ENCODE measurements at regions not wholly inside any gene's neighbourhood (a gene's known extent, or its start where the extent isn't known, plus 50 kb on each side); places are given as distances from the start of the nearest gene placed in this dataset.
"Not testable (repeated sequence)": the region's sequence is repeated elsewhere in the genome, so short reads cannot be mapped to it uniquely, and the experiment has no call there.

DNA sequence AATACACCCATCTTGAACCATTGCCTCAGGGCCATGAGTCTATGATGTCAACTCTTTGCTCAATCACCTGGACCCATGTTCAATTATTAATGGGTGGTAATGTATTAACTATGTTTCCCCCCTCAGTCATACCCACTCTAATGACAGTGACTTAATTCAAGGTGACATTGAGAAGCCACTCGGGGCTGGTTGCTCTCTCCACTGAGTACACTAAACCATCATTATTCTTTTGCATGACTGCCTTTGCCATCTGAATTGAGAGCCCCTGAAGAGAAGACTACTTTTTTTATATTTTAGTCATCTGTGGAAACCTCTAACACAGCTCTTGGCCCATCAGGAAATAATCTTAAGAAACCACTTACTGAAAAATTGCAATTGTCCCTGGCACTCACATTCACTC lies 139.2 kb upstream of the SOX21 start:
- H3K4me1 ChIP-seq (ENCODE audit: control insufficient read depth, insufficient read depth, low read length) = no peaks in the 10 kb centered on the region
- no peak overlapping the region for H3K4me3 ChIP-seq (ENCODE audit: low read depth, low read length)
- no peaks in the 10 kb centered on the region for H3K36me3 ChIP-seq (ENCODE audit: control insufficient read depth, insufficient read depth, low read length)
- H3K9me3 ChIP-seq (ENCODE audit: control insufficient read depth, insufficient read depth, low read length) = no peaks in the 10 kb centered on the region
- no peaks in the 10 kb centered on the region for H3K27me3 ChIP-seq (ENCODE audit: control insufficient read depth, insufficient read depth, low read length)
- H3K9ac ChIP-seq (ENCODE audit: low read depth, low read length) = no peak overlapping the region

DNA sequence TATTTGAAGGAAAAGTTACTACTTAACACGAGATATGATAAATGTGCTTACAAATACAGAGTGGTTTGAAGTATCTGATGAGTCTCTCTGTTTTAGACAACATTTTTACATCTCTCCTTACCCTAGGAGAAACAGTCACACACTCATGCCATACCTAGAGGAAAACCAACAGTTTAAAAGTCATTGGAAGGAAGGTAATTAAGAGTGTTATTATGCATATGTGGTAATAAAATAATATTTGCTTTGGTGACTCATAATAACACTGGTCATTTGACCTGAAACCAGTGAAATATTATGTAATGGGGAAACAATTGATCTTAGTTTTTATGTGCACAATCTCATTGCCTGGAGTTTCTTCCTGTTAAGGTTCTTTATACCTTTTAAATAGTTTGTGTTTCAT lies 136.9 kb upstream of the SOX21 start:
- Histone ChIP-seq H3K4me3 (ENCODE audit: low read depth, low read length) (no peak overlapping the region), H3K9me3 (ENCODE audit: control insufficient read depth, insufficient read depth, low read length) (no peaks in the 10 kb centered on the region), H3K4me1 (ENCODE audit: control insufficient read depth, insufficient read depth, low read length) (no peaks in the 10 kb centered on the region), H3K27me3 (ENCODE audit: control insufficient read depth, insufficient read depth, low read length) (no peaks in the 10 kb centered on the region), H3K36me3 (ENCODE audit: control insufficient read depth, insufficient read depth, low read length) (no peaks in the 10 kb centered on the region), H3K9ac (ENCODE audit: low read depth, low read length) (no peak overlapping the region)

DNA sequence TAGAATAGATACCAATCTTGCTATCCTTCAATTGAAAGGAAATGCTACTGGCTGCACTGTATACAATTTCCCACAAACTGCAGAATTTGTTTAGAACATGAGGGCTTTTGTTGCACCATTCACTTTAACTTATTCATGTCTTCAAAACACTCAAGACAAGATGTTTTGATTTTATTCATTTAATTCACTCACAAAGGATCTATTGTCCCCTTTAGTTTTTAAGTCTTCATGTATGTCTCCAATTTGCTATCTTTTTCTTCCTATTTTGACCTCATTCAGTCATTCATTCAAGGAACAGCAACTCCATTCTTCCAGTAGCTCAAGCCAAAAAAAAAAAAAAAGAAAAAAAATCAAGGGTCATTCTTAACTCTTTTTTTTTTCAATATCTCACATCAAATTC lies 130.6 kb upstream of the SOX21 start:
- H3K4me3 ChIP-seq (ENCODE audit: low read depth, low read length) = no peak overlapping the region
- no peaks in the 10 kb centered on the region for H3K9me3 ChIP-seq (ENCODE audit: control insufficient read depth, insufficient read depth, low read length)
- H3K36me3 ChIP-seq (ENCODE audit: control insufficient read depth, insufficient read depth, low read length) = no peaks in the 10 kb centered on the region

DNA sequence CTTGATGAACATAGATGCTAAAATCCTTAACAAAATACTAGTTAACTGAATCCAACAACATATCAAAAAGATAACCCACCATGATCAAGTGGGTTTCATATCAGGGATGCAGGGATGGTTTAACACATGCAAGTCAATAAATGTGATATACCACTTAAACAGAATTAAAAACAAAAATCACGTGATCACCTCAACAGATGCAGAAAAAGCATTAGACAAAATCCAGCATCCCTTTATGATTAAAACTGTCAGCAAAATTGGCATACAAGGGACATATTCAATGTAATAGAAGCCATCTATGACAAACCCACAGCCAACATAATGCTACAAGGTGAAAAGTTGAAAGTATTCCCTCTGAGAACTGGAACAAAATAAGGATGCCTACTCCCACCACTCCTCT lies 124.7 kb upstream of the SOX21 start:
- not testable (repeated sequence) for H3K4me1 ChIP-seq (ENCODE audit: control insufficient read depth, insufficient read depth, low read length); H3K9me3 ChIP-seq (ENCODE audit: control insufficient read depth, insufficient read depth, low read length); H3K36me3 ChIP-seq (ENCODE audit: control insufficient read depth, insufficient read depth, low read length); H3K27me3 ChIP-seq (ENCODE audit: control insufficient read depth, insufficient read depth, low read length); H3K9ac ChIP-seq (ENCODE audit: low read depth, low read length); H3K4me3 ChIP-seq (ENCODE audit: low read depth, low read length)

More for the DNA sequence above, 130.6 kb upstream of the SOX21 start:
- H3K9ac ChIP-seq (ENCODE audit: low read depth, low read length) = no peak overlapping the region
- H3K4me1 ChIP-seq (ENCODE audit: control insufficient read depth, insufficient read depth, low read length) = no peaks in the 10 kb centered on the region
- H3K27me3 ChIP-seq (ENCODE audit: control insufficient read depth, insufficient read depth, low read length) = no peaks in the 10 kb centered on the region

DNA sequence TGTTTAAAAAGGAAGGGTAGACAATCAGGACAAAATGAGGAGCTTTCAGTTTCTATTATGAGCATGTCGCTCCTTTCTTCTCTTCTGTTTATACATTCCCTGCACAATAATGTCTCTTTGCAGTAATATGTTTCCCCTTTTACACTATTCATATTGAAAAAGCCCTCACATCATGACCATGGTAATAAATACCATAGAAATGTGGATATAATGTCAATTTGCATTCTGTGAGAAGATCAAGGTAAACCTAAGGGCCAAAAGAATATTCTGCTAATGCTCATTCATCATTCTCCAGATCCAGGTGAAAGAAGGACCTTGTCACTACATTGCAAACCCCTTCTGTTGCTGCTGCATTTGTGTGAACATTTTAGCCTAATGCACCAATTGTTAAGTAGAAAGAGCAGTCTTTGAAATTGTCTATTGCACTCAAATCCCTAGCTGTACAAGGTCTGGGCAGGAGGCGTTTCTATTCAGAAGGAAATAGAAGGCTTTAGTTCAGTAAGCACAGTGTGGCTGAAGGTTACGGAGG lies 117.6 kb upstream of the SOX21 start:
- Histone ChIP-seq H3K9ac (ENCODE audit: low read depth, low read length) (no peak overlapping the region), H3K36me3 (ENCODE audit: control insufficient read depth, insufficient read depth, low read length) (no peaks in the 10 kb centered on the region), H3K9me3 (ENCODE audit: control insufficient read depth, insufficient read depth, low read length) (no peaks in the 10 kb centered on the region), H3K27me3 (ENCODE audit: control insufficient read depth, insufficient read depth, low read length) (no peaks in the 10 kb centered on the region), H3K4me3 (ENCODE audit: low read depth, low read length) (no peak overlapping the region), H3K4me1 (ENCODE audit: control insufficient read depth, insufficient read depth, low read length) (peaks cover 14% of the 10 kb centered on the region)

DNA sequence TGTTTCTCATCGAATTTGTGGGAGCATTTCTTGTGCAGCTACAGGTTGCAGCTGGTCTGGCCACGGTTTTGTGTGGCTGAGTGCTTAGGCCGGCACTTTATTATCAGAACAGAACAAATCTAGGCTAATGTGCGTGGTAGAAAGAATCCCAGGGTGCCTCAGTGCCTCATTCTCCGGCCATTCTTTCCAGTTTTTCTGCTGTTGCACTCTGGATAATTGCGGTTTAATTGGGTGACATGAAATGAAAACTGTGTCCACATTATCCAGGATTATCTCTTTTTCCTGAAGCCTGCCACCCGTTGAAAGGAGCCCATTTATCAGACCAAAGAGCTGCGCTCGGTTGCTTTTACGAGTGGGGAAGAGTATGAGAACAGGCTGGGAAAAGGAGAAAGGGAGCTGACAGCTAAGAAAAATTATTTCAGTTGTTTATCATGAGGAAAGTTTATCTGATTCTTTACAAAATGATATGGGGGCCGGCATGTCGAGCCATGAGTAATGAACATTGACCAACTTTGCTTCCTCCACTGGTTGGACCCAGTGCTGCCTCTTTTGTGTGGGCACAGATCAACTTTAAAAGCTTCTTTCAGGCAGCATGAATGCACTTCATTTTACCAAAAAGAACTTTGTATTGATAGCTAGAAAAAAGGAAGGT lies 117.0 kb upstream of the SOX21 start:
- no peaks in the 10 kb centered on the region for H3K9me3 ChIP-seq (ENCODE audit: control insufficient read depth, insufficient read depth, low read length)
- H3K36me3 ChIP-seq (ENCODE audit: control insufficient read depth, insufficient read depth, low read length) = no peaks in the 10 kb centered on the region
- H3K27me3 ChIP-seq (ENCODE audit: control insufficient read depth, insufficient read depth, low read length) = no peaks in the 10 kb centered on the region
- peaks cover 14% of the 10 kb centered on the region for H3K4me1 ChIP-seq (ENCODE audit: control insufficient read depth, insufficient read depth, low read length)
- no peak overlapping the region for H3K4me3 ChIP-seq (ENCODE audit: low read depth, low read length)
- no peak overlapping the region for H3K9ac ChIP-seq (ENCODE audit: low read depth, low read length)

DNA sequence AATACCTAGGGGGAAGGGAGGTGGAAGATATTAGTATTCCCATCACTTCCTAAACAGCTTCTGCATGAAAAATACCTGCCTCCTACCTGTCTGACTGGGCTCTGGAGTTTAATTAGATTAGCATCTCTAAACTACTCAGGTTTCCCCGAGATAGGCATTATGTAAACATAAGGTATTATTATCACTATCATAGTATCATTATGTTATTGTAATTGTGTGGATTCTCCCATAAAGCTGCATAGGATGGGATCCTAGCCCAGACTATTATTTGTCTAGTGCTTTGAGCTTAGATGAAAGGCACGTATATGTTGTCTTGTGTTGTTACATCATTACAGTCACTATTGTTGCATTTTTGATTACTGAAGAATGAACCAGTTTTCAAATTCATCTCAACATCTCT lies 115.2 kb upstream of the SOX21 start:
- Histone ChIP-seq H3K36me3 (ENCODE audit: control insufficient read depth, insufficient read depth, low read length) (no peaks in the 10 kb centered on the region), H3K27me3 (ENCODE audit: control insufficient read depth, insufficient read depth, low read length) (no peaks in the 10 kb centered on the region), H3K4me1 (ENCODE audit: control insufficient read depth, insufficient read depth, low read length) (peaks cover 18% of the 10 kb centered on the region), H3K9me3 (ENCODE audit: control insufficient read depth, insufficient read depth, low read length) (no peaks in the 10 kb centered on the region), H3K9ac (ENCODE audit: low read depth, low read length) (no peak overlapping the region), H3K4me3 (ENCODE audit: low read depth, low read length) (no peak overlapping the region)

DNA sequence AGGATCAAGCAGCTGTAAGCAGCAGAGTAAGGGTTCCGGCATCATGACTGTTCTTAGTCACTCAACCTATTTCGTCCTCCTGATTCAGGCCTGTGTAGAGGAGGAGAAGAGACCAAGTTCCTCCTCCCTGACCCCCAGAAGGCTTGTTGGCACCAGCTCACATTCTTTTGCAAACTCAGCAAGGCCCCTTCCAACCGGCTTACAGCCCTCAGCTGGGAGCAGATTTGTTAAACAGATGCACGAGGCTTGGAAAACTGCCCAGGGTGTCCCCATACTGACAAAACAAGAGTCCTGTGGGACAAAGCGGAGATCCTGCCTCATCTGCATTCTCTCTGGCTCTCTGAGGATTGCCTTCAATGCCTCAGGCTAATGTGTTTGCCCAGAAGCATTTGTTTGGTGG lies 113.2 kb upstream of the SOX21 start:
- Histone ChIP-seq H3K36me3 (ENCODE audit: control insufficient read depth, insufficient read depth, low read length) (no peaks in the 10 kb centered on the region), H3K4me1 (ENCODE audit: control insufficient read depth, insufficient read depth, low read length) (peaks cover 18% of the 10 kb centered on the region), H3K9me3 (ENCODE audit: control insufficient read depth, insufficient read depth, low read length) (no peaks in the 10 kb centered on the region), H3K9ac (ENCODE audit: low read depth, low read length) (no peak overlapping the region), H3K27me3 (ENCODE audit: control insufficient read depth, insufficient read depth, low read length) (no peaks in the 10 kb centered on the region), H3K4me3 (ENCODE audit: low read depth, low read length) (no peak overlapping the region)

DNA sequence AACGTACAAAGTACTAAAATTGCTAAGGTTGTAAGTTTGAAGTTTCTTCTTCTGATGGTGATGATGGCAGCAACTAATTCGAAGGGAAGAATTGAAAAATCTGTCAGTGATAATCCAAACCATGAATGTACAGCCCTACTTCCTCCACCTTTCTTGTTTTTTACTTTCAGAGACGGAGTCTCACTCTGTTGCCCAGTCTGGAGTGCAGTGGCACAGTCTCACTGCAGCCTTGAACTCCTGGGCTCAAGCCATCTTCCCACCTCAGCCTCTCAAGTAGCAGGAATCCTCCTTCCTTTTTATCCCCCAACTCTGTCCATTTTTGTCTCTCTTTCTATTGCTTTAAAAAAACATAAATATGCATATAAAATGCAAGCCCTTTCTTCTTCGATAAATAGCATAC lies 112.3 kb upstream of the SOX21 start:
- Histone ChIP-seq H3K4me3 (ENCODE audit: low read depth, low read length) (no peak overlapping the region), H3K9me3 (ENCODE audit: control insufficient read depth, insufficient read depth, low read length) (no peaks in the 10 kb centered on the region), H3K9ac (ENCODE audit: low read depth, low read length) (no peak overlapping the region), H3K4me1 (ENCODE audit: control insufficient read depth, insufficient read depth, low read length) (peaks cover 18% of the 10 kb centered on the region), H3K36me3 (ENCODE audit: control insufficient read depth, insufficient read depth, low read length) (no peaks in the 10 kb centered on the region), H3K27me3 (ENCODE audit: control insufficient read depth, insufficient read depth, low read length) (no peaks in the 10 kb centered on the region)

DNA sequence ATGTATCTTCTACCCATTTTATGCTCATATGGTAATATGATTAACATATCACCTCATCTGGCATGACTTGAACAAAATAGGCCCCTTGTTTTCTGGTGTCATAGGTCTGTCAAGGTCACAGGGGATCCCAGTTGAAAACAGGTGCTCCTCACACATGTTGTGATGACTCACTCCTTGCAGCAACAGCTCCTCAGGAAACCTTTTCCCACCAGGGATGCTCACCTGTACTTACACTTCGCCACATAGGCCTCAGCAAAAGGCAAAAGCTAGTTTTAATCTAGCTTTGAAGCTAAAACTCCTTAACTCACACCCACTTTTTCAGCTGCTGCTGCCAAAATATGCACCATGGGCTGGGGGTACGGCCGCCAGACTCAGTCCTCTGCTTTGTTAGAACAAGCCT lies 110.0 kb upstream of the SOX21 start:
- H3K4me1 ChIP-seq (ENCODE audit: control insufficient read depth, insufficient read depth, low read length) = peaks cover 10% of the 10 kb centered on the region
- no peaks in the 10 kb centered on the region for H3K9me3 ChIP-seq (ENCODE audit: control insufficient read depth, insufficient read depth, low read length)
- no peak overlapping the region for H3K4me3 ChIP-seq (ENCODE audit: low read depth, low read length)
- H3K27me3 ChIP-seq (ENCODE audit: control insufficient read depth, insufficient read depth, low read length) = no peaks in the 10 kb centered on the region
- no peaks in the 10 kb centered on the region for H3K36me3 ChIP-seq (ENCODE audit: control insufficient read depth, insufficient read depth, low read length)
- H3K9ac ChIP-seq (ENCODE audit: low read depth, low read length) = no peak overlapping the region

DNA sequence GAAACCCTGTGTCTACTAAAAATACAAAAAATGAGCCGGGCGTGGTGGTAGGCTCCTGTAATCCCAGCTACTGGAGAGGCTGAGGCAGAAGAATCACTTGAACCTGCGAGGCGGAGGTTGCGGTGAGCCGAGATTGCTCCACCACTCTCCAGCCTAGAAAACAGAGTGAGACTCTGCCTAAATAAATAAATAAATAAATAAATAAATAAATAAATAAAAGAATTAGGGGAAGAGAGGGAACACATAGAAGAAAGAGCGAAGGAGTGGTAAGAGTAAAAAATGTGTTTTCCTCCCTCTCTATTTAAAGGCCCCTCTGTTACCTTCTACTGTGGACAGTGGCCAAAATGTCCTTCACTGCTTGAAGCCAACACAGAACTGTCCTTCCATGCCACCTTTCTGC lies 103.9 kb upstream of the SOX21 start:
- H3K9ac ChIP-seq (ENCODE audit: low read depth, low read length) = no peak overlapping the region
- H3K27me3 ChIP-seq (ENCODE audit: control insufficient read depth, insufficient read depth, low read length) = no peaks in the 10 kb centered on the region
- no peak overlapping the region for H3K4me3 ChIP-seq (ENCODE audit: low read depth, low read length)

DNA sequence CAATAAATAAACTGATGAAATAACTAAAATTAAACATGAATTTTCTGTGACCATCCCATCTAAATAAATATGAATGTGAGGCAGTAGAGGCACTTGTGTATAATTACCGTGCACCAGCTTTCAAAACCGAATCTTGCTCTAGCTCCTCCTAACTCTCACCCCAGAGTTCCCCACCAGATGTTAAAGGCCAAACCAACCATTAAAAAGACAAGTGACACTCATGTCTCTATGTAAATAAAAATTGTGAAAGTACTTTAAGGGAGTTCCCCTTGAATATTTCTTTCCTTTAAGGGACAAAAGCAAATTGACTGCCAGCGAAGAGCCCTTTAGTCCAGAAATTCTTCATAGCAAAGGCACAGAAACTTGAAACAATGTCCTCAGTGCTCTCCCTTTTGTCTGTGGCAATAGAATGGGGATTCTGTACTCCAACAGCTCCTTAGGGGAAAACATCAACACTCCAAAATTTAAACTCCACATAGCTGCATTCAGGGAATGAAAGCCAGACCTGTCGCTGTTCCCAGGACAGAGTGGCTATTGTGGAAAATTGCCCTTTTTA lies 101.7 kb upstream of the SOX21 start:
- Histone ChIP-seq H3K27me3 (ENCODE audit: control insufficient read depth, insufficient read depth, low read length) (no peaks in the 10 kb centered on the region), H3K9ac (ENCODE audit: low read depth, low read length) (no peak overlapping the region), H3K36me3 (ENCODE audit: control insufficient read depth, insufficient read depth, low read length) (no peaks in the 10 kb centered on the region), H3K9me3 (ENCODE audit: control insufficient read depth, insufficient read depth, low read length) (no peaks in the 10 kb centered on the region), H3K4me1 (ENCODE audit: control insufficient read depth, insufficient read depth, low read length) (peaks cover 4% of the 10 kb centered on the region), H3K4me3 (ENCODE audit: low read depth, low read length) (no peak overlapping the region)

More for the DNA sequence above, 103.9 kb upstream of the SOX21 start:
- Histone ChIP-seq H3K9me3 (ENCODE audit: control insufficient read depth, insufficient read depth, low read length) (no peaks in the 10 kb centered on the region), H3K36me3 (ENCODE audit: control insufficient read depth, insufficient read depth, low read length) (no peaks in the 10 kb centered on the region), H3K4me1 (ENCODE audit: control insufficient read depth, insufficient read depth, low read length) (peaks cover 4% of the 10 kb centered on the region)

Data from iPS-15b (cell line).